HepG2 (cell line): ENCODE measurements at regions not wholly inside any gene's neighbourhood (a gene's known extent, or its start where the extent isn't known, plus 50 kb on each side); places are given as distances from the start of the nearest gene placed in this dataset.

Experiments used
- ATAC-seq: fragments of 200-7000 bp; cut with Tn5 transposase; 3 replicates; pipeline ENCODE4 v1.9.1; 2020; ENCODE audit warnings: mild to moderate bottlenecking, moderate library complexity
- BruUV-seq: library from RNA; stranded (reverse); fragments of 400-500 nt; replicated peaks from 2 replicates; lab custom pipeline; 2021; lab: Mats Ljungman, UMichigan
- CTCF ChIA-PET: fragments of 300-600 bp; formaldehyde crosslinking; extraction: SDS; loops from one replicate; lab custom pipeline; 2021; ENCODE audit warnings: low total read pairs, inconsistent platforms, low intra/inter-chr PET ratio; lab: Yijun Ruan, JAX
- POLR2A ChIA-PET: fragments of 350-600 bp; sonication (Branson Sonifier 250); formaldehyde crosslinking; loops from one replicate; lab custom pipeline; 2020; ENCODE audit warnings: antibody characterized with exemption, inconsistent platforms; lab: Yijun Ruan, JAX
- DNase-seq: peaks from one replicate; pipeline ENCODE4 v3.0.0-alpha.2; 2015; ENCODE audit warnings: low spot score
- FAIRE-seq: peaks from 3 replicates; lab custom pipeline; 2011; peaks lifted over from hg19 to GRCh38; lab: Jason Lieb, UNC
- H2AFZ ChIP-seq: one replicate; pipeline ENCODE4 v1.6.1; 2011; ENCODE audit warnings: low read length, inconsistent platforms
- H3K27ac ChIP-seq: fragments of 300-600 bp; 3 replicates; pipeline ENCODE4 v1.8.0; 2011; ENCODE audit warnings: mixed run types, mild to moderate bottlenecking, mixed read lengths, low read length, inconsistent platforms; ENCODE audit not compliant: insufficient read depth; ENCODE audit errors: extremely low read length
- H3K27me3 ChIP-seq, 2 experiments: fragments of 200-600 bp in 1 of 2; 2 replicates in 1 of 2; 3 replicates in 1 of 2; pipeline versions ENCODE4 v1.6.0 to v1.8.0; 2011; ENCODE audit warnings: low read length in 2 of 2, mild to moderate bottlenecking in 2 of 2, moderate library complexity in 2 of 2, inconsistent platforms in 1 of 2; ENCODE audit not compliant: insufficient read depth in 2 of 2, control insufficient read depth in 1 of 2
- H3K36me3 ChIP-seq, 2 experiments: fragments of 200-600 bp in 1 of 2; replicated peaks in 1 of 2; 2 replicates in 1 of 2; 3 replicates in 1 of 2; pipeline versions ENCODE4 v1.5.1 to v1.8.0; 2011; ENCODE audit warnings: low read length in 2 of 2, inconsistent platforms in 1 of 2; ENCODE audit not compliant: insufficient read depth in 2 of 2, control insufficient read depth in 1 of 2
- H3K4me1 ChIP-seq: 2 replicates; pipeline ENCODE4 v1.5.1; 2012; ENCODE audit warnings: low read length, inconsistent platforms; ENCODE audit not compliant: insufficient read depth
- H3K4me2 ChIP-seq: 2 replicates; pipeline ENCODE4 v1.6.0; 2011; ENCODE audit warnings: low read depth, low read length, inconsistent platforms
- H3K4me3 ChIP-seq, 3 experiments: fragments of 200-600 bp in 1 of 3; sonication (generic), shearing (Covaris generic) in 1 of 3; replicated peaks in 1 of 3; 2 replicates each; pipeline ENCODE4 v1.5.1; 2011 to 2016; ENCODE audit warnings: low read length in 3 of 3, inconsistent platforms in 2 of 3, low read depth in 2 of 3, mild to moderate bottlenecking in 2 of 3, control low read depth in 1 of 3, mixed read lengths in 1 of 3; ENCODE audit not compliant: insufficient read depth in 1 of 3
- H3K79me2 ChIP-seq: one replicate; pipeline ENCODE4 v1.6.1; 2011; ENCODE audit warnings: low read length, inconsistent platforms; ENCODE audit not compliant: insufficient read depth
- H3K9ac ChIP-seq: 2 replicates; pipeline ENCODE4 v1.6.0; 2011; ENCODE audit warnings: mild to moderate bottlenecking, low read depth, low read length, inconsistent platforms; ENCODE audit not compliant: insufficient read depth
- H3K9me3 ChIP-seq: 2 replicates; pipeline ENCODE4 v1.5.1; 2012; ENCODE audit warnings: mild to moderate bottlenecking, low read length
- H4K20me1 ChIP-seq: 2 replicates; pipeline ENCODE4 v1.6.0; 2011; ENCODE audit warnings: inconsistent platforms, mild to moderate bottlenecking, low read length, moderate library complexity; ENCODE audit not compliant: insufficient read depth
- ASH2L ChIP-seq: fragments of 300-600, 200-600 bp; sonication (generic); IDR thresholded peaks from 2 replicates; pipeline ENCODE4 v1.7.0; 2017; ENCODE audit warnings: low read depth, mild to moderate bottlenecking, moderate library complexity, mixed read lengths, low read length; ENCODE audit not compliant: insufficient read length
- ATF7 ChIP-seq, 2 experiments: fragments of 450-650 bp in 1 of 2; sonication (generic) in 1 of 2; formaldehyde crosslinking in 1 of 2; IDR thresholded peaks; 2 replicates each; pipeline versions ENCODE4 v1.4.0 to v1.6.1; 2016 to 2020; ENCODE audit warnings: antibody characterized with exemption in 1 of 2, mild to moderate bottlenecking in 1 of 2, missing genetic modification reagents in 1 of 2
- CREB1 ChIP-seq, 2 experiments: fragments of 450-650 bp in 1 of 2; IDR thresholded peaks; 2 replicates each; pipeline ENCODE4 v1.6.1; 2016 to 2017; ENCODE audit warnings: control low read depth in 1 of 2, mild to moderate bottlenecking in 1 of 2, missing compliant biosample characterization in 1 of 2, missing genetic modification characterization in 1 of 2
- EED ChIP-seq: sonication (generic); formaldehyde crosslinking; IDR thresholded peaks from 2 replicates; pipeline ENCODE4 v1.5.0; 2020; ENCODE audit warnings: mild to moderate bottlenecking, missing genetic modification reagents
- FOXO1 ChIP-seq: sonication (generic); formaldehyde crosslinking; IDR thresholded peaks from 2 replicates; pipeline ENCODE4 v1.4.0; 2020; ENCODE audit warnings: missing genetic modification reagents
- GATAD1 ChIP-seq: IDR thresholded peaks from 2 replicates; pipeline ENCODE4 v1.6.1; 2016; ENCODE audit warnings: missing genetic modification reagents, missing compliant biosample characterization
- GZF1 ChIP-seq: sonication (generic); formaldehyde crosslinking; IDR thresholded peaks from 2 replicates; pipeline ENCODE4 v1.5.1; 2020; ENCODE audit warnings: mild to moderate bottlenecking, missing genetic modification reagents
- LRRFIP1 ChIP-seq: sonication (generic); formaldehyde crosslinking; conservative IDR thresholded peaks from 2 replicates; pipeline ENCODE4 v1.4.0; 2020; ENCODE audit warnings: missing genetic modification reagents
- NFYB ChIP-seq: sonication (generic); formaldehyde crosslinking; IDR thresholded peaks from 2 replicates; pipeline ENCODE4 v1.4.0; 2020; ENCODE audit warnings: missing genetic modification reagents
- PHF21A ChIP-seq: sonication (generic); formaldehyde crosslinking; IDR thresholded peaks from 2 replicates; pipeline ENCODE4 v1.5.0; 2020; ENCODE audit warnings: mild to moderate bottlenecking, missing genetic modification reagents
- REL ChIP-seq: sonication (generic); formaldehyde crosslinking; conservative IDR thresholded peaks from 2 replicates; pipeline ENCODE4 v1.8.0; 2022; ENCODE audit warnings: mild to moderate bottlenecking, missing genetic modification reagents, moderate library complexity
- RFX3 ChIP-seq: IDR thresholded peaks from 2 replicates; pipeline ENCODE4 v1.6.1; 2016; ENCODE audit warnings: missing biosample characterization, missing genetic modification reagents
- SIN3A ChIP-seq: IDR thresholded peaks from 2 replicates; pipeline ENCODE4 v1.6.1; 2011; ENCODE audit warnings: low read depth, mild to moderate bottlenecking, control low read depth, low read length, borderline replicate concordance
- TOE1 ChIP-seq: sonication (generic); formaldehyde crosslinking; IDR thresholded peaks from 2 replicates; pipeline ENCODE4 v1.4.0; 2020; ENCODE audit warnings: mild to moderate bottlenecking, missing genetic modification reagents
- XRCC5 ChIP-seq: fragments of 200-400 bp; formaldehyde crosslinking; optimal IDR thresholded peaks from 2 replicates; pipeline ENCODE3; 2017; ENCODE audit warnings: mild to moderate bottlenecking, low read length
- WGBS: methylation state at CpG from one replicate; pipeline ENCODE4 v1.1.6; 2017; ENCODE audit warnings: low lambda C conversion rate; 5-methylcytosine and 5-hydroxymethylcytosine counted together
- in situ Hi-C: cut with HindIII; loops from 2 replicates; pipeline ENCODE4 v1.10.0; 2017; ENCODE audit warnings: low pct_unique_long_range_greater_than_20kb; ENCODE audit not compliant: extremely low pct_ligation_motif_present
- intact Hi-C: fragments of 100-400 bp; cut with micrococcal nuclease; formaldehyde crosslinking; loops from one replicate; pipeline ENCODE4 v1.10.0; 2022; ENCODE audit not compliant: unreplicated experiment

- Histone ChIP-seq H3K27me3 (peaks cover 2 to 31% of the 10 kb centered on the region in 2 experiments; a peak in 3 of 5 replicates), H2AFZ (no peak overlapping the region), H4K20me1 (no peaks in the 10 kb centered on the region), H3K4me2 (no peak overlapping the region), H3K4me3 (no peak overlapping the region), H3K36me3 (no peaks in the 10 kb centered on the region), H3K4me1 (peaks cover 15% of the 10 kb centered on the region), H3K9ac (no peak overlapping the region), H3K9me3 (no peaks in the 10 kb centered on the region), H3K27ac (no peak overlapping the region), H3K79me2 (no peaks in the 10 kb centered on the region)
- BruUV-seq: no TSS peak
- DNase-seq (no peak), ATAC-seq (no peak), FAIRE-seq (no peak)
- intact Hi-C loops: no loop called here
- TF ChIP-seq GZF1 (no peak), EED (CRISPR knock-in tag) (no peak), CREB1 (IDR thresholded peaks at IDR 0.05) (peak; percentile 76), CREB1 (CRISPR knock-in tag; IDR thresholded peaks at IDR 0.05) (no peak), ATF7 (IDR thresholded peaks at IDR 0.05) (peak; percentile 64), ATF7 (CRISPR knock-in tag; IDR thresholded peaks at IDR 0.05) (no peak), RFX3 (no peak)
- in situ Hi-C loops: no loop called here
- CTCF ChIA-PET: no interaction called here
- POLR2A ChIA-PET: no interaction called here
- 20% methylated on average over 5 of the region's 5 CpGs for WGBS
Observed at GRCh38 chr2:70388813-70389212, 86.9 kb upstream of the FAM136A start.

- FAIRE-seq (no peak), ATAC-seq (no peak), DNase-seq (no peak)
- Histone ChIP-seq H2AFZ (no peak overlapping the region), H3K4me1 (peaks cover 15% of the 10 kb centered on the region), H3K27me3 (peaks cover 2 to 31% of the 10 kb centered on the region in 2 experiments; a peak in 3 of 5 replicates), H3K79me2 (no peaks in the 10 kb centered on the region), H3K27ac (no peak overlapping the region), H3K9ac (no peak overlapping the region), H3K36me3 (no peaks in the 10 kb centered on the region), H3K4me2 (no peak overlapping the region), H3K4me3 (no peak overlapping the region), H3K9me3 (no peaks in the 10 kb centered on the region), H4K20me1 (no peaks in the 10 kb centered on the region)
- intact Hi-C loops: no loop called here
- CTCF ChIA-PET: no interaction called here
- WGBS: 38% methylated on average over 1 of the region's 1 CpG
- POLR2A ChIA-PET: no interaction called here
- BruUV-seq: no TSS peak
- in situ Hi-C loops: no loop called here
- TF ChIP-seq PHF21A (CRISPR knock-in tag) (no peak), NFYB (CRISPR knock-in tag) (no peak), XRCC5 (no peak), SIN3A (no peak), LRRFIP1 (CRISPR knock-in tag) (no peak), GATAD1 (no peak), ASH2L (no peak), REL (CRISPR knock-in tag) (no peak), TOE1 (CRISPR knock-in tag) (no peak), FOXO1 (CRISPR knock-in tag) (no peak)
Observed at GRCh38 chr2:70388128-70388527, 86.3 kb upstream of the FAM136A start.
